ENCODE measurements at regions not wholly inside any gene's neighbourhood (a gene's known extent, or its start where the extent isn't known, plus 50 kb on each side); places are given as distances from the start of the nearest gene placed in this dataset.

GRCh38 chr4:188918787-188919186, 779.5 kb downstream of the TRIML1 start:
- no peak overlapping the region for H3K27ac ChIP-seq
- 43 to 45% methylated on average over 2 of the region's 2 CpGs for WGBS, 2 donors
- no peaks in the 10 kb centered on the region for H3K36me3 ChIP-seq
- H3K4me3 ChIP-seq = no peak overlapping the region
- DNase-seq (ENCODE audit: low spot score in 2 of 2) = no peak
- H3K4me1 ChIP-seq = no peaks in the 10 kb centered on the region
- no peaks in the 10 kb centered on the region for H3K27me3 ChIP-seq
- no peak for TF ChIP-seq EP300 (IDR thresholded peaks at IDR 0.05)
- TF ChIP-seq POLR2A (IDR thresholded peaks at IDR 0.05) = no peak
- TF ChIP-seq CTCF (IDR thresholded peaks at IDR 0.05) = no peak
- peaks cover 0 to 15% (median 0%) of the 10 kb centered on the region in 4 donors for H3K9me3 ChIP-seq

GRCh38 chr4:188930822-188931221, 791.6 kb downstream of the TRIML1 start:
- Histone ChIP-seq H3K4me1 (no peaks in the 10 kb centered on the region), H3K27me3 (no peaks in the 10 kb centered on the region), H3K4me3 (no peak overlapping the region), H3K9me3 (peaks cover 0 to 4% (median 0%) of the 10 kb centered on the region in 4 donors), H3K27ac (no peak overlapping the region), H3K36me3 (no peaks in the 10 kb centered on the region)
- 90 to 94% methylated on average over 2 of the region's 2 CpGs for WGBS, 2 donors
- DNase-seq (ENCODE audit: low spot score in 2 of 2) = no peak
- TF ChIP-seq POLR2A (IDR thresholded peaks at IDR 0.05) = no peak
- no peak for TF ChIP-seq EP300 (IDR thresholded peaks at IDR 0.05)
- no peak for TF ChIP-seq CTCF (IDR thresholded peaks at IDR 0.05)

GRCh38 chr4:188934320-188934962, 795.2 kb downstream of the TRIML1 start:
- Histone ChIP-seq H3K4me1 (no peaks in the 10 kb centered on the region), H3K27ac (no peak overlapping the region), H3K4me3 (no peak overlapping the region), H3K36me3 (no peaks in the 10 kb centered on the region), H3K27me3 (no peaks in the 10 kb centered on the region), H3K9me3 (peaks cover 0 to 4% (median 0%) of the 10 kb centered on the region in 4 donors)
- WGBS, 2 donors = 37 to 40% methylated on average over 5 of the region's 5 CpGs
- no peak for TF ChIP-seq POLR2A (IDR thresholded peaks at IDR 0.05)
- no peak for TF ChIP-seq CTCF (IDR thresholded peaks at IDR 0.05)
- no peak for TF ChIP-seq EP300 (IDR thresholded peaks at IDR 0.05)
- DNase-seq (ENCODE audit: low spot score in 2 of 2) = no peak

- no peaks in the 10 kb centered on the region for H3K4me1 ChIP-seq
- no peaks in the 10 kb centered on the region for H3K9me3 ChIP-seq
- TF ChIP-seq POLR2A (IDR thresholded peaks at IDR 0.05) (no peak), EP300 (IDR thresholded peaks at IDR 0.05) (no peak), CTCF (IDR thresholded peaks at IDR 0.05) (no peak)
- no peaks in the 10 kb centered on the region for H3K27me3 ChIP-seq
- H3K36me3 ChIP-seq = no peaks in the 10 kb centered on the region
- no peak for DNase-seq (ENCODE audit: low spot score in 2 of 2)
- no peak overlapping the region for H3K27ac ChIP-seq
- no peak overlapping the region for H3K4me3 ChIP-seq
- 55 to 56% methylated on average over 3 of the region's 3 CpGs for WGBS, 2 donors
These were observed 802.4 kb downstream of the TRIML1 start for GRCh38 chr4:188941524-188942119.

GRCh38 chr4:188942606-188943005, 803.4 kb downstream of the TRIML1 start:
- Histone ChIP-seq H3K27me3 (no peaks in the 10 kb centered on the region), H3K27ac (no peak overlapping the region), H3K4me1 (no peaks in the 10 kb centered on the region), H3K36me3 (no peaks in the 10 kb centered on the region), H3K9me3 (no peaks in the 10 kb centered on the region), H3K4me3 (no peak overlapping the region)
- TF ChIP-seq POLR2A (IDR thresholded peaks at IDR 0.05) (no peak), EP300 (IDR thresholded peaks at IDR 0.05) (no peak), CTCF (IDR thresholded peaks at IDR 0.05) (no peak)
- 72 to 85% methylated on average over 3 of the region's 3 CpGs for WGBS, 2 donors
- no peak for DNase-seq (ENCODE audit: low spot score in 2 of 2)
